HEK293 (cell line): ENCODE measurements at regions not wholly inside any gene's neighbourhood (a gene's known extent, or its start where the extent isn't known, plus 50 kb on each side); places are given as distances from the start of the nearest gene placed in this dataset.
"Not testable (repeated sequence)": the region's sequence is repeated elsewhere in the genome, so short reads cannot be mapped to it uniquely, and the experiment has no call there.

ENCODE experiments used
- CTCF ChIA-PET: fragments of 350-600 bp; formaldehyde crosslinking; extraction: SDS; loops from one replicate; lab custom pipeline; 2021; ENCODE audit warnings: antibody characterized with exemption; lab: Yijun Ruan, JAX
- POLR2A ChIA-PET: fragments of 300-600 bp; formaldehyde crosslinking; extraction: SDS; loops from one replicate; lab custom pipeline; 2020; ENCODE audit warnings: antibody characterized with exemption, inconsistent platforms; lab: Yijun Ruan, JAX
- H3K27ac ChIP-seq: fragments of 200-500 bp; sonication (Bioruptor generic); 2 replicates; pipeline ENCODE4 v1.5.1; 2014; ENCODE audit warnings: low read depth, low read length, control low read depth, inconsistent platforms; ENCODE audit errors: extremely low read depth
- H3K36me3 ChIP-seq, 2 experiments: fragments of 200-500 bp in 1 of 2; sonication (Bioruptor generic) in 1 of 2; 1 replicate in 1 of 2; 2 replicates in 1 of 2; pipeline ENCODE4 v1.5.1; 2014 to 2017; ENCODE audit warnings: inconsistent platforms in 2 of 2, low read length in 2 of 2; ENCODE audit not compliant: control insufficient read depth in 2 of 2, insufficient read depth in 1 of 2
- H3K4me1 ChIP-seq: fragments of 200-500 bp; sonication (Bioruptor generic); 2 replicates; pipeline ENCODE4 v1.5.1; 2014; ENCODE audit warnings: mild to moderate bottlenecking, low read length, inconsistent platforms; ENCODE audit not compliant: control insufficient read depth, insufficient read depth
- H3K4me3 ChIP-seq: 2 replicates; pipeline ENCODE4 v1.5.1; 2011; ENCODE audit warnings: low read depth, mild to moderate bottlenecking, control low read depth, low read length, moderate library complexity
- H3K9me3 ChIP-seq: fragments of 200-500 bp; sonication (Bioruptor generic); 2 replicates; pipeline ENCODE4 v1.5.1; 2014; ENCODE audit warnings: low read depth, low read length, inconsistent platforms; ENCODE audit not compliant: control insufficient read depth, insufficient read depth
- KLF1 ChIP-seq: fragments of 450-650 bp; formaldehyde crosslinking; IDR thresholded peaks from 2 replicates; pipeline ENCODE4 v1.5.1; 2016; ENCODE audit warnings: missing biosample characterization, missing genetic modification characterization
- PRDM1 ChIP-seq: fragments of 450-650 bp; formaldehyde crosslinking; IDR thresholded peaks from 2 replicates; pipeline ENCODE4; 2016; ENCODE audit warnings: missing biosample characterization, missing genetic modification characterization
- TRIM28 ChIP-seq: IDR thresholded peaks from 2 replicates; pipeline ENCODE4 v1.6.1; 2011; ENCODE audit warnings: low read length, control low read depth, borderline replicate concordance
- ZBTB17 ChIP-seq: fragments of 450-650 bp; formaldehyde crosslinking; IDR thresholded peaks from 2 replicates; pipeline ENCODE4 v1.5.1; 2016; ENCODE audit warnings: missing biosample characterization, missing genetic modification characterization
- ZBTB20 ChIP-seq: fragments of 450-650 bp; formaldehyde crosslinking; IDR thresholded peaks from 2 replicates; pipeline ENCODE4 v1.5.1; 2016; ENCODE audit warnings: missing biosample characterization, missing genetic modification characterization
- ZFP37 ChIP-seq: fragments of 450-650 bp; formaldehyde crosslinking; IDR thresholded peaks from 2 replicates; pipeline ENCODE4 v1.5.1; 2016; ENCODE audit warnings: missing biosample characterization, missing genetic modification characterization
- ZFP69B ChIP-seq: fragments of 450-650 bp; formaldehyde crosslinking; IDR thresholded peaks from 2 replicates; pipeline ENCODE4 v1.5.1; 2016; ENCODE audit warnings: missing biosample characterization, missing genetic modification characterization
- ZNF10 ChIP-seq: fragments of 450-650 bp; formaldehyde crosslinking; IDR thresholded peaks from 2 replicates; pipeline ENCODE4 v1.5.1; 2017; ENCODE audit warnings: missing biosample characterization, missing genetic modification characterization
- ZNF140 ChIP-seq: fragments of 450-650 bp; formaldehyde crosslinking; IDR thresholded peaks from 2 replicates; pipeline ENCODE4 v1.5.1; 2016; ENCODE audit warnings: missing biosample characterization, missing genetic modification characterization
- ZNF148 ChIP-seq: fragments of 450-650 bp; formaldehyde crosslinking; IDR thresholded peaks from 2 replicates; pipeline ENCODE4 v1.5.0; 2017; ENCODE audit warnings: missing biosample characterization, missing genetic modification characterization, borderline replicate concordance
- ZNF354C ChIP-seq: fragments of 450-650 bp; formaldehyde crosslinking; IDR thresholded peaks from 2 replicates; pipeline ENCODE4 v1.5.1; 2016; ENCODE audit warnings: missing biosample characterization, missing genetic modification characterization, low read depth, borderline replicate concordance
- ZNF404 ChIP-seq: fragments of 450-650 bp; formaldehyde crosslinking; IDR thresholded peaks from 2 replicates; pipeline ENCODE4 v1.5.1; 2017; ENCODE audit warnings: missing biosample characterization, missing genetic modification characterization
- ZNF488 ChIP-seq: fragments of 450-650 bp; formaldehyde crosslinking; IDR thresholded peaks from 2 replicates; pipeline ENCODE4 v1.5.1; 2016; ENCODE audit warnings: missing biosample characterization, missing genetic modification characterization
- ZNF514 ChIP-seq: fragments of 450-650 bp; formaldehyde crosslinking; IDR thresholded peaks from 2 replicates; pipeline ENCODE4 v1.5.1; 2016; ENCODE audit warnings: missing biosample characterization, missing genetic modification characterization
- ZNF558 ChIP-seq: fragments of 450-650 bp; formaldehyde crosslinking; IDR thresholded peaks from 2 replicates; pipeline ENCODE4 v1.5.1; 2016; ENCODE audit warnings: missing biosample characterization, missing genetic modification characterization
- ZNF571 ChIP-seq: fragments of 450-650 bp; formaldehyde crosslinking; IDR thresholded peaks from 2 replicates; pipeline ENCODE4 v1.5.0; 2017; ENCODE audit warnings: missing biosample characterization, missing genetic modification characterization
- ZNF596 ChIP-seq: fragments of 450-650 bp; IDR thresholded peaks from 2 replicates; pipeline ENCODE4 v1.5.0; 2018; ENCODE audit warnings: missing biosample characterization, mild to moderate bottlenecking, missing genetic modification characterization, moderate library complexity
- ZNF600 ChIP-seq: fragments of 450-650 bp; formaldehyde crosslinking; IDR thresholded peaks from 2 replicates; pipeline ENCODE4 v1.5.1; 2016; ENCODE audit warnings: missing biosample characterization, missing genetic modification characterization
- ZNF677 ChIP-seq: fragments of 450-650 bp; IDR thresholded peaks from 2 replicates; pipeline ENCODE4 v1.5.0; 2018; ENCODE audit warnings: missing biosample characterization, mild to moderate bottlenecking, missing genetic modification characterization, moderate library complexity
- ZNF785 ChIP-seq: fragments of 450-650 bp; formaldehyde crosslinking; IDR thresholded peaks from 2 replicates; pipeline ENCODE4 v1.5.1; 2016; ENCODE audit warnings: missing biosample characterization, missing genetic modification characterization
- ZNF830 ChIP-seq: fragments of 450-650 bp; IDR thresholded peaks from 2 replicates; pipeline ENCODE4 v1.5.0; 2018; ENCODE audit warnings: missing biosample characterization, missing genetic modification characterization, low read depth, mild to moderate bottlenecking, moderate library complexity
- ZSCAN5A ChIP-seq: fragments of 450-650 bp; formaldehyde crosslinking; IDR thresholded peaks from 2 replicates; pipeline ENCODE4 v1.5.1; 2016; ENCODE audit warnings: missing biosample characterization, missing genetic modification characterization
- TF ChIP-seq, protein P1 (sequence below): fragments of 450-650 bp; formaldehyde crosslinking; IDR thresholded peaks from 2 replicates; pipeline ENCODE4 v1.5.1; 2017; ENCODE audit warnings: missing biosample characterization, missing genetic modification characterization
- TF ChIP-seq, protein P2 (sequence below): fragments of 450-650 bp; formaldehyde crosslinking; IDR thresholded peaks from 2 replicates; pipeline ENCODE4 v1.5.1; 2016; ENCODE audit warnings: missing biosample characterization, missing genetic modification characterization

- no peak overlapping the region for H3K27ac ChIP-seq
- H3K36me3 ChIP-seq = no peaks in the 10 kb centered on the region
- ChIA-PET CTCF (no interaction called here), POLR2A (no interaction called here)
- H3K4me3 ChIP-seq = no peak overlapping the region
- H3K9me3 ChIP-seq = no peaks in the 10 kb centered on the region
- no peaks in the 10 kb centered on the region for H3K4me1 ChIP-seq
- no peak for TF ChIP-seq ZSCAN5A (tag by site-specific recombination)
- TF ChIP-seq ZNF514 (tag by site-specific recombination) = no peak
- no peak for TF ChIP-seq ZNF10
- no peak for TF ChIP-seq ZNF404 (tag by site-specific recombination)
- TF ChIP-seq ZNF600 (tag by site-specific recombination) = no peak
- TF ChIP-seq ZBTB17 = no peak
- TF ChIP-seq ZNF677 (tag by site-specific recombination) = no peak
- no peak for TF ChIP-seq KLF1
- no peak for TF ChIP-seq ZNF558 (tag by site-specific recombination)
- TF ChIP-seq TRIM28 = no peak
- no peak for TF ChIP-seq ZFP37 (tag by site-specific recombination)
- no peak for TF ChIP-seq ZNF148
- TF ChIP-seq, protein P1, sequence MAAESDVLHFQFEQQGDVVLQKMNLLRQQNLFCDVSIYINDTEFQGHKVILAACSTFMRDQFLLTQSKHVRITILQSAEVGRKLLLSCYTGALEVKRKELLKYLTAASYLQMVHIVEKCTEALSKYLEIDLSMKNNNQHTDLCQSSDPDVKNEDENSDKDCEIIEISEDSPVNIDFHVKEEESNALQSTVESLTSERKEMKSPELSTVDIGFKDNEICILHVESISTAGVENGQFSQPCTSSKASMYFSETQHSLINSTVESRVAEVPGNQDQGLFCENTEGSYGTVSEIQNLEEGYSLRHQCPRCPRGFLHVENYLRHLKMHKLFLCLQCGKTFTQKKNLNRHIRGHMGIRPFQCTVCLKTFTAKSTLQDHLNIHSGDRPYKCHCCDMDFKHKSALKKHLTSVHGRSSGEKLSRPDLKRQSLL (tag by site-specific recombination) = no peak
- no peak for TF ChIP-seq PRDM1
- no peak for TF ChIP-seq ZFP69B
- no peak for TF ChIP-seq ZNF488 (tag by site-specific recombination)
- TF ChIP-seq ZNF571 (tag by site-specific recombination) = no peak
- no peak for TF ChIP-seq ZNF596 (tag by site-specific recombination)
Measured at GRCh38 chr4:19024047-19024446, 1002.5 kb upstream of the LCORL start.

DNA sequence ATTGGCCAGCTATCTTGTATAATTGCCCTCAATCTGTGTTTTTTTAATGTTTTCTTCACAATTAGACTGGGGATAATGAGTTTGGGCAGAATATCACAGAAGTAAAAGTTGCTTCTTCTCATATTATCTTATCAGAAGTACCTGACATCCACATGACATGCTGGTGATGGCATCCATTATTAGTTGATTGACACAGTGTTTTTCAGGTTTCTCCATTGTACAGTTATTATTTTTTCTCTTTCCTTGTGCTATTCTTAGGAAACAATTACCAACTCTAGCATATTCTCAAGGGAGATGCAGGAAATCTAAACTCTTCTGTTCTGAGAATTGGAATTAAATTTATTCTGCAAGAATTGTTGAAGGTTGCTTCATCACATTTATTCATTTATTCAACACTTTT lies 1000.1 kb upstream of the LCORL start:
- Histone ChIP-seq H3K4me3 (no peak overlapping the region), H3K27ac (no peak overlapping the region), H3K9me3 (no peaks in the 10 kb centered on the region), H3K36me3 (no peaks in the 10 kb centered on the region), H3K4me1 (no peaks in the 10 kb centered on the region)
- CTCF ChIA-PET = interaction anchor here (0.7 kb wide), 1 partner anchor 23 kb away, joined by 3 read pairs; no protein-coding TSS in a partner anchor
- no peak for TF ChIP-seq ZNF140 (tag by site-specific recombination)
- no peak for TF ChIP-seq ZNF785
- TF ChIP-seq ZNF354C (tag by site-specific recombination) = no peak
- TF ChIP-seq ZNF830 (tag by site-specific recombination) = no peak
- no peak for TF ChIP-seq ZBTB20 (tag by site-specific recombination)
- TF ChIP-seq, protein P2, sequence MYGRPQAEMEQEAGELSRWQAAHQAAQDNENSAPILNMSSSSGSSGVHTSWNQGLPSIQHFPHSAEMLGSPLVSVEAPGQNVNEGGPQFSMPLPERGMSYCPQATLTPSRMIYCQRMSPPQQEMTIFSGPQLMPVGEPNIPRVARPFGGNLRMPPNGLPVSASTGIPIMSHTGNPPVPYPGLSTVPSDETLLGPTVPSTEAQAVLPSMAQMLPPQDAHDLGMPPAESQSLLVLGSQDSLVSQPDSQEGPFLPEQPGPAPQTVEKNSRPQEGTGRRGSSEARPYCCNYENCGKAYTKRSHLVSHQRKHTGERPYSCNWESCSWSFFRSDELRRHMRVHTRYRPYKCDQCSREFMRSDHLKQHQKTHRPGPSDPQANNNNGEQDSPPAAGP (tag by site-specific recombination) = no peak
- POLR2A ChIA-PET = no interaction called here

- POLR2A ChIA-PET = interaction anchor here (0.6 kb wide), 1 partner anchor 297 kb away, joined by 3 read pairs; no protein-coding TSS in a partner anchor
- H3K27ac ChIP-seq, H3K9me3 ChIP-seq, H3K4me1 ChIP-seq, CTCF ChIA-PET, H3K4me3 ChIP-seq, H3K36me3 ChIP-seq: not testable (repeated sequence)
Measured at GRCh38 chr4:19016550-19016949, 995.0 kb upstream of the LCORL start.
